ENCODE measurements at regions not wholly inside any gene's neighbourhood (a gene's known extent, or its start where the extent isn't known, plus 50 kb on each side); places are given as distances from the start of the nearest gene placed in this dataset.

DNA sequence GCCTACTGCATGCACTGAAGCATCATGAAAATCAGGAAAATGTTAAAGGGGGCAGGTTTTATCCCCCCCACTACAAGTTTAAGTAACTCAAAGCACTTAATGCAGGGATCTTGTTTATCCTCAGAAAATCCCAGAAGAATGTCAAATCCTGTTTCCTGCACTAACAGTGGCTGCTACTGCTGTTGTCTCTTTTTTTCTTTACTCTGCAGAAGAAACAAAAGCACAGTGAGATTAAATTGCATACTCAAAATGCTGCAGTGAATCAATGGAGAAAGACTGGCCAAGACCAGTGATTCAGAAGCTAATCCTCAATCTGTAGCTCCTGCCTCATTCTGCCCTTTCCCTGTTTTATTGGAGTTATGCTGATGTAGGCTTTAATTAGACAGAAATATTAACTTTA is 332.3 kb upstream of the FIGN start:
- no peak overlapping the region for H3K27ac Mint-ChIP-seq
- DNase-seq (ENCODE audit: low spot score), result peak; percentile 66
- Histone ChIP-seq H3F3A (ENCODE audit: low read depth) (peaks cover 8% of the 10 kb centered on the region), H3K79me2 (ENCODE audit: low read depth) (no peaks in the 10 kb centered on the region), H2AFZ (replicated peaks) (no peak overlapping the region), H3K9me3 (ENCODE audit: low read depth) (no peaks in the 10 kb centered on the region), H3K27ac (no peak overlapping the region), H3K36me3 (no peaks in the 10 kb centered on the region), H3K4me1 (peaks cover 53% of the 10 kb centered on the region), H4K20me1 (ENCODE audit: low read depth) (no peaks in the 10 kb centered on the region), H3K27me3 (no peaks in the 10 kb centered on the region), H3K9ac (no peak overlapping the region), H3K4me3 (no peak overlapping the region), H3K4me2 (peak overlapping the region; percentile 45)
- H3K4me3 Mint-ChIP-seq, result no peak overlapping the region
- H3K36me3 Mint-ChIP-seq, result no peaks in the 10 kb centered on the region
- peaks cover 25% of the 10 kb centered on the region for H3K4me1 Mint-ChIP-seq
- TF ChIP-seq EZH2phosphoT487 (IDR thresholded peaks at IDR 0.05) (peak; percentile 40), EZH2 (IDR thresholded peaks at IDR 0.05) (no peak)
- H3K27me3 Mint-ChIP-seq (ENCODE audit: insufficient read depth, low read depth), result peaks cover under 1% of the 10 kb centered on the region
- no peaks in the 10 kb centered on the region for H3K9me3 Mint-ChIP-seq

- Histone ChIP-seq H3K79me2 (ENCODE audit: low read depth) (no peaks in the 10 kb centered on the region), H3K4me2 (peak overlapping the region; percentile 26), H2AFZ (replicated peaks) (no peak overlapping the region), H4K20me1 (ENCODE audit: low read depth) (no peaks in the 10 kb centered on the region), H3K27ac (no peak overlapping the region), H3K4me1 (peaks cover 53% of the 10 kb centered on the region), H3F3A (ENCODE audit: low read depth) (peaks cover 8% of the 10 kb centered on the region), H3K9ac (no peak overlapping the region), H3K4me3 (no peak overlapping the region), H3K27me3 (no peaks in the 10 kb centered on the region), H3K9me3 (ENCODE audit: low read depth) (no peaks in the 10 kb centered on the region), H3K36me3 (no peaks in the 10 kb centered on the region)
- H3K9me3 Mint-ChIP-seq, result no peaks in the 10 kb centered on the region
- no peaks in the 10 kb centered on the region for H3K27me3 Mint-ChIP-seq (ENCODE audit: insufficient read depth, low read depth)
- H3K4me3 Mint-ChIP-seq, result no peak overlapping the region
- H3K4me1 Mint-ChIP-seq, result peaks cover 22% of the 10 kb centered on the region
- no peaks in the 10 kb centered on the region for H3K36me3 Mint-ChIP-seq
- TF ChIP-seq EZH2phosphoT487 (IDR thresholded peaks at IDR 0.05) (no peak), EZH2 (IDR thresholded peaks at IDR 0.05) (no peak), CTCF (IDR thresholded peaks at IDR 0.05) (no peak)
- DNase-seq (ENCODE audit: low spot score), result no peak
- no peak overlapping the region for H3K27ac Mint-ChIP-seq
These were observed 330.3 kb upstream of the FIGN start for GRCh38 chr2:164066095-164066494.

DNA sequence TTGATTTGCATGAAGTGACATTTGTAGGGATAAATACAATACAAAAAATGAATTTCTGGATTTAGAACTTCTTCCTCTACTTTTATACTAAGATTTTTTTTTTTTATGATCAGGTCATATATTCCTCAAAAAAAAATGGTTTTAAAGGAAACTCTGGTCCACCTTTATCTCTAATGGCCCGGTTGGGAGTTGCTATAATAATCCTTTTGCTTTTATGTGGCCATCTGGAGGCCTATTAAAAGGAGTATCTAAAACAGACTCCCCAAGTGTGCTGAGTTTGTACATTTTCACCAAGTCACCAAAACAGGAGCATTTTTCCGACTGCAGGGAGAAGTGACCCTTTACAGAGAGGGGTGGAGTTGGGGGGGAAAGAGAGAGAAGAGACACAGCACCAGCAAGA is 329.2 kb upstream of the FIGN start:
- Histone ChIP-seq H3K4me3 (no peak overlapping the region), H3K4me1 (peaks cover 58% of the 10 kb centered on the region), H3K36me3 (no peaks in the 10 kb centered on the region), H3K27me3 (no peaks in the 10 kb centered on the region), H3K9me3 (ENCODE audit: low read depth) (no peaks in the 10 kb centered on the region), H3K27ac (no peak overlapping the region), H3K9ac (no peak overlapping the region), H3F3A (ENCODE audit: low read depth) (peaks cover 8% of the 10 kb centered on the region), H3K79me2 (ENCODE audit: low read depth) (no peaks in the 10 kb centered on the region), H2AFZ (replicated peaks) (no peak overlapping the region), H3K4me2 (no peak overlapping the region), H4K20me1 (ENCODE audit: low read depth) (no peaks in the 10 kb centered on the region)
- Mint-ChIP-seq H3K36me3 (no peaks in the 10 kb centered on the region), H3K27ac (no peak overlapping the region), H3K27me3 (ENCODE audit: insufficient read depth, low read depth) (no peaks in the 10 kb centered on the region), H3K4me3 (no peak overlapping the region), H3K4me1 (peaks cover 22% of the 10 kb centered on the region), H3K9me3 (no peaks in the 10 kb centered on the region)
- no peak for DNase-seq (ENCODE audit: low spot score)
- TF ChIP-seq EZH2phosphoT487 (IDR thresholded peaks at IDR 0.05) (no peak), CTCF (IDR thresholded peaks at IDR 0.05) (no peak), EZH2 (IDR thresholded peaks at IDR 0.05) (no peak)

GRCh38 chr2:164061129-164061746 is 325.4 kb upstream of the FIGN start:
- Histone ChIP-seq H3K36me3 (no peaks in the 10 kb centered on the region), H4K20me1 (ENCODE audit: low read depth) (no peaks in the 10 kb centered on the region), H3K9me3 (ENCODE audit: low read depth) (no peaks in the 10 kb centered on the region), H3K27ac (no peak overlapping the region), H2AFZ (replicated peaks) (no peak overlapping the region), H3K4me2 (no peak overlapping the region), H3K4me1 (peaks cover 20% of the 10 kb centered on the region), H3K27me3 (no peaks in the 10 kb centered on the region), H3K4me3 (no peak overlapping the region), H3F3A (ENCODE audit: low read depth) (no peaks in the 10 kb centered on the region), H3K79me2 (ENCODE audit: low read depth) (no peaks in the 10 kb centered on the region), H3K9ac (no peak overlapping the region)
- no peaks in the 10 kb centered on the region for H3K9me3 Mint-ChIP-seq
- H3K27ac Mint-ChIP-seq, result no peak overlapping the region
- peaks cover 4% of the 10 kb centered on the region for H3K4me1 Mint-ChIP-seq
- H3K36me3 Mint-ChIP-seq, result no peaks in the 10 kb centered on the region
- DNase-seq (ENCODE audit: low spot score), result peak; percentile 76
- no peak overlapping the region for H3K4me3 Mint-ChIP-seq
- H3K27me3 Mint-ChIP-seq (ENCODE audit: insufficient read depth, low read depth), result no peaks in the 10 kb centered on the region
- TF ChIP-seq EZH2 (IDR thresholded peaks at IDR 0.05) (no peak), CTCF (IDR thresholded peaks at IDR 0.05) (peak; percentile 89)

Data from neural progenitor cell (in vitro differentiated cells).